ENCODE measurements at regions not wholly inside any gene's neighbourhood (a gene's known extent, or its start where the extent isn't known, plus 50 kb on each side); places are given as distances from the start of the nearest gene placed in this dataset.

GRCh38 chr3:116849261-116849688 is 139.7 kb downstream of the TUSC7 start:
- no peak for DNase-seq

DNA sequence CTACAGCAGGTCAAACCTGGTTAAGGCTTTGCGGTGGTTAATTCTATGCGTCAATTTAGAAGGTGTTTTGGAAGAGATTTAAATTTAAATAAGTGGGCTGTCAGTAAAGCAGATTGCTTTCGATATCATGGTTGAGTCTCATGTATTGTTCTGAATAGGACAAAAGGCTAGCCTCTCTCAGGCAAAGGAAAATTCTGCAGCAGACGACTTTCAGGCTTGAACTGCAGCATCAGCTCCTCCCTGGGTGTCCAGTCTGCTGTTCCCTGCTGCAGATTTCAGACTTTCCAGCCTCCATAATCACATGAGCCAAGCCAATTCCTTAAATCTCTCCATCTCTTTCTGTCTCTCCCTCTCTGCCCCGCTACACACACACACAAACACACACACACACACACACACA is 143.2 kb downstream of the TUSC7 start:
- no peak for DNase-seq

DNA sequence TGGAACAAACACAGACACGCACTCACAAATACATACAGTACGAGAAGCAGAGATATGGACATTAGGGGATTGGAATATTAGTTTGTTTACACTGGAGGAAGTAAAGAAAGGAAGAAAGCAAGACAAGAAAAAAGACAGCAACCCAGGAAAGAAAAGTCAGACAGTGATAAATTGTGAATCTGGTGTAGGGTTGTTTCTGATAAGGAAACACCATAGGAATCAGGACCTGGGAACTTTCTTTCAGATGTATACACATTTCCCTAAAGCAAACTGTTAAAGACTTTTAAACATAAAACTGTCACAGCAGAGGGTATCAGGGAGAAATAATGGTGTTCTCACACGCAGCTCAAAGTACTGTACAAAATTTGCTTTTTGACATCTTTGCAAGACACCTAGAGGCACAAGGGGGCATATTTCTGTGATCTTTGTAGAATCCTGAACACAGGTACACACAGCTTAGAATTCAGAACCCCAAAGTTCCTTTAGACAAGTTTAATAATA is 153.7 kb downstream of the TUSC7 start:
- DNase-seq: no peak

GRCh38 chr3:116863822-116864589 is 154.4 kb downstream of the TUSC7 start:
- no peak for DNase-seq

DNA sequence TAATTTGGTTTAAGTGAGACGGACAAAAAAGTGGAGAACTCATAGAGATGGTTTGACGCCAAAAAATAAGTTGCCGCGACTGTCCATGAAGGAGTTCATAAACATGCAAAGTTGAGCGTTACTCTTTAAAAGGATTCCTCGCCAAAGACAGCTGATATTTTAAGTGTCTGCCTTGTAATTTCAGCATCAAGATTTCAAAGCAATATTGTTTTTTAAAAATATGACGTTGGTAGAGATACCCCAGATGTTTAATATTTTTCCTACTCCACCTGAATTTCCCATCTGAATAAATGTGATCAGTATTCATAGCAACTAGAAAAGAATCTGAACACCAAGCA is 155.0 kb downstream of the TUSC7 start:
- DNase-seq: no peak

- DNase-seq: no peak
Measured at GRCh38 chr3:116870379-116870778, 160.8 kb downstream of the TUSC7 start.

GRCh38 chr3:116871905-116872304 is 162.3 kb downstream of the TUSC7 start:
- DNase-seq: no peak

- no peak for DNase-seq
Measured at GRCh38 chr3:116872688-116873087, 163.1 kb downstream of the TUSC7 start.

GRCh38 chr3:116873142-116873541 is 163.6 kb downstream of the TUSC7 start:
- no peak for DNase-seq

DNA sequence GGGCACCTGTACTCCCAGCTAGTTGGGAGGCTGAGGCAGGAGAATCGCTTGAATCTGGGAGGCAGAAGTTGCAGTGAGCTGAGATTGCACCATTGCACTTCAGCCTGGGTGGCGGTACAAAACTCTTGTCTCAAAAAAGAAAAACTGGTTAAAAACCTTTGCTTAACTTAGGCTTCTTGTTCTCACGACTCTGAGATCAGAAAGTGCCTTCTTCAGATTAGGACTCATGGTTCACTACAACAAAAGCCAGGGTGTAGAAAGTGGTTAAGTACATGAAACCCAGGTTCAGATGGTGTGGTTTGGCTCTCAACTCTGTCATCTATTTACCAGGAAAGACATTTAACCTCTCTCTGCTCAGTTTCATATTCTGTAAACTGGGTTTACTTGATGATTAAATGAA is 168.4 kb downstream of the TUSC7 start:
- DNase-seq: no peak

GRCh38 chr3:116886202-116886893 is 176.8 kb downstream of the TUSC7 start:
- DNase-seq: no peak

GRCh38 chr3:116896116-116896515 is 186.5 kb downstream of the TUSC7 start:
- no peak for DNase-seq

DNA sequence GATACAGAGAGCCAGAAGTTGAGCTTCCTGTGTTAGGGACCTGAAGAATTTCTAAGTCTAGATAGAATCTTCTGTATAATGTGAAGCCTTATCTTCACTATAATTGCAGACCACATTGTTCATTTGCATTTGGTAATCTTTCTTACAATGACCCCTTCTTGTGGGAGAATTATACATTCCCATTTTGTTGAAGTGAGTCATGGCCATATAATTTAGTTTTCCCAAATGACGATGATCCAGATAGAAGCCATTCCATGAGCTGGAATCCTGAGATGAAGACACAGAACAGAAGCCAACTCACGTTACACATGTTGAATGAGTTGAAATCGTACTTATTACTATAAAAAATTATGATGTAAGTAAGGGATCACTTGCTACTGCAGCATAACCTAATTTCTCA is 187.8 kb downstream of the TUSC7 start:
- no peak for DNase-seq

GRCh38 chr3:116899253-116899652 is 189.7 kb downstream of the TUSC7 start:
- DNase-seq: no peak

DNA sequence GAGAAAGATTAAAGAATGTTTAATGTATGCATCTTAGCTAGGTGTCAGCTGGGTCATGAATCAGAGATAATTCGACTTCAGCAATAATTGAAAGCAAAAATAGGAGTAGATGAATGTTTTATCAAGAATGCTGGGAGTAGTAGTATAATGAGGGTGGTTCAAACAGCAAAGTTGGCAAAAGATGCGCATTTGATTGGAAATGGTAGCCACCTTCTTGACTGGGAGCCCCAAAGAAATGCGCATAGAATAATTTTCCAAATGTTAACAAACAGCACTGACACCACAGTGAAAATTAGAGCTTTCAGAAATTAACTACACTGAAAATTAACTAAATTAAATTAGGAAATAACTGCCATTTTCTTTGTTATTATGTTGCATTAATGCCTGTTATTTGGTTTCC is 195.8 kb downstream of the TUSC7 start:
- no peak for DNase-seq

GRCh38 chr3:116905794-116906193 is 196.2 kb downstream of the TUSC7 start:
- no peak for DNase-seq

DNA sequence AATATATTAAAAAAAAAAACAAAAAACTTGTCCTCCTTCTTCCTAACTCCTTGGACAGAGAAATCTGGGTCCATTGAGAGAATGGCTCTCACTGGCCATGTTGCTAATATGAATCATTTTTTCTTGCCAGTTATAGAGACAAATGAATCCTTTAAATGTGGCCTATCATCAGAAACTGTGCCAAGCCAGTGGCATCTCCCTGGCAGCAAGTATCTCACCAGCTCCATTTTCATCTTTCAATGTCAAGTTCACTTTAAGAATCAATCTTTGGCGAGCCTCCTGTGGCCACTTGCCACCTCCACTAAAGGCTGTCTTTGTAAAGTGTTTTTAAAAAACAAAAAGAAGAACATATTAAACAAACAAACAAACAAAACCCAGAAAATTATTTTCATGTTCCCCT is 202.5 kb downstream of the TUSC7 start:
- DNase-seq: no peak

GRCh38 chr3:116914004-116914403 is 204.4 kb downstream of the TUSC7 start:
- no peak for DNase-seq

DNA sequence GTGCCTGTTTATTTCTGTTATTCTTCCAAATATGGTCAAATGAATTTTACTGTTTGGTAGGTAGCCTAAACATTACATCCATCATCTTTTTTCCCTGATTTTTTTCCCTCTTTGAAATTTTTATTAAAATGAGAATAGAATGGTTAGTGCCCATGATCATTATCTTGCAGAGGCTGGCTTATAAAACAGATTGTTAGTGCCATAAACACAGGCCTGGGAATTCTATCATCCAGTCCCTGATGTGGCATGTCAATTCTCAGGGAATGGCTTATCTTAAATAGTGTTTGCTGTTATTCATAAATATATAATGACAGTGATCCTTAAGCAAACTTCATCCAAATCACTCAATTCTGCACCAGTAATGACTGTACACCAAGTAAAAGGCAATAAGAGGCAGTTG is 207.3 kb downstream of the TUSC7 start:
- DNase-seq: no peak

- no peak for DNase-seq
Measured at GRCh38 chr3:116920826-116921610, 211.4 kb downstream of the TUSC7 start.

- no peak for DNase-seq
Measured at GRCh38 chr3:116927918-116928317, 218.3 kb downstream of the TUSC7 start.

- DNase-seq: no peak
Measured at GRCh38 chr3:116929505-116930222, 220.1 kb downstream of the TUSC7 start.

DNA sequence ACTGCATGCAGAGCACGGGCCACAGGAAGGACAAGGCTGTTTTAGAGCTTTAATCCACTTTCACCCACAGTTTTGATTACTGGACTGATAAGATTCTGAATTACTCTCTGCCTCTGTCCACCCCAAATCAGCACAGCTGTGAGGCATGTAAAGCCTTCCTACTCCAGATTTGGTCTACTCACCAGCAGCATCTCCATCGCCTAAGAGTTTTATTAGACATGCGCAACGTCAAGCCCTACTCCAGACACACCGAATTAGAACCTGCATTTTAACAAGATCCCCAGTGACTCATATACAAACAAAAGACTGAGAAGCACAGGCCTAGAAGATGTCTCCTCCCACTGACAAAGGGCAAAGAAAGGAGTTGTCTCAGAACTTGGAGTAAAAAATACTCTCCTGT is 221.2 kb downstream of the TUSC7 start:
- no peak for DNase-seq

Measured in T-helper 1 cell (primary cell).